ENCODE measurements at regions not wholly inside any gene's neighbourhood (a gene's known extent, or its start where the extent isn't known, plus 50 kb on each side); places are given as distances from the start of the nearest gene placed in this dataset.
"Not testable (repeated sequence)": the region's sequence is repeated elsewhere in the genome, so short reads cannot be mapped to it uniquely, and the experiment has no call there.

GRCh38 chr16:15274796-15275195 lies 103.3 kb downstream of the NPIPA5 start:
- intact Hi-C loops (cut with micrococcal nuclease); H3K9me3 Mint-ChIP-seq; H3K4me3 Mint-ChIP-seq: not testable (repeated sequence)

GRCh38 chr16:15273964-15274363 lies 104.1 kb downstream of the NPIPA5 start:
- H3K4me3 ChIP-seq (replicated peaks in 1 of 3; ENCODE audit: low read depth in 2 of 3, low read length in 3 of 3); H3K27me3 ChIP-seq (ENCODE audit: control insufficient read depth in 2 of 2, insufficient read depth in 2 of 2, low read length in 2 of 2); H3K9ac ChIP-seq (ENCODE audit: insufficient read depth, low read length, poor library complexity, severe bottlenecking); DNase-seq; H3K27me3 Mint-ChIP-seq (ENCODE audit: low read depth in 3 of 3); H3K4me2 ChIP-seq (replicated peaks; ENCODE audit: extremely low read depth, low read length, poor library complexity, severe bottlenecking); H3K9me3 ChIP-seq (replicated peaks in 1 of 2; ENCODE audit: control insufficient read depth in 1 of 2, insufficient read depth in 1 of 2, low read length in 2 of 2); H4K20me1 ChIP-seq (ENCODE audit: insufficient read depth, low read length); H3K4me1 ChIP-seq (ENCODE audit: control insufficient read depth in 1 of 2, insufficient read depth in 2 of 2, low read length in 2 of 2); H3K27ac Mint-ChIP-seq; H3K36me3 Mint-ChIP-seq; H2AFZ ChIP-seq (ENCODE audit: insufficient read depth, low read depth, low read length, poor library complexity, severe bottlenecking); H3K4me3 Mint-ChIP-seq; H3K4me1 Mint-ChIP-seq; H3K36me3 ChIP-seq (replicated peaks in 1 of 2; ENCODE audit: control insufficient read depth in 1 of 2, insufficient read depth in 2 of 2, low read length in 2 of 2); H3K9me3 Mint-ChIP-seq; H3K79me2 ChIP-seq (ENCODE audit: insufficient read depth, low read length); intact Hi-C loops (cut with micrococcal nuclease); H3K27ac ChIP-seq (ENCODE audit: low read depth in 1 of 2, low read length in 2 of 2): not testable (repeated sequence)
- WGBS (ENCODE audit: insufficient coverage), result no CpG with 5 or more reads among the region's 1 CpG

More at GRCh38 chr16:15274796-15275195, 103.3 kb downstream of the NPIPA5 start:
- not testable (repeated sequence) for H3K4me3 ChIP-seq (replicated peaks in 1 of 3; ENCODE audit: low read depth in 2 of 3, low read length in 3 of 3); H3K27me3 ChIP-seq (ENCODE audit: control insufficient read depth in 2 of 2, insufficient read depth in 2 of 2, low read length in 2 of 2); H3K9ac ChIP-seq (ENCODE audit: insufficient read depth, low read length, poor library complexity, severe bottlenecking); DNase-seq; H3K36me3 ChIP-seq (replicated peaks in 1 of 2; ENCODE audit: control insufficient read depth in 1 of 2, insufficient read depth in 2 of 2, low read length in 2 of 2); H3K9me3 ChIP-seq (replicated peaks in 1 of 2; ENCODE audit: control insufficient read depth in 1 of 2, insufficient read depth in 1 of 2, low read length in 2 of 2); H3K79me2 ChIP-seq (ENCODE audit: insufficient read depth, low read length); H4K20me1 ChIP-seq (ENCODE audit: insufficient read depth, low read length); H3K4me1 ChIP-seq (ENCODE audit: control insufficient read depth in 1 of 2, insufficient read depth in 2 of 2, low read length in 2 of 2); H2AFZ ChIP-seq (ENCODE audit: insufficient read depth, low read depth, low read length, poor library complexity, severe bottlenecking); H3K27ac Mint-ChIP-seq; H3K4me2 ChIP-seq (replicated peaks; ENCODE audit: extremely low read depth, low read length, poor library complexity, severe bottlenecking); H3K4me1 Mint-ChIP-seq; H3K27ac ChIP-seq (ENCODE audit: low read depth in 1 of 2, low read length in 2 of 2); H3K36me3 Mint-ChIP-seq; H3K27me3 Mint-ChIP-seq (ENCODE audit: low read depth in 3 of 3)
- 88% methylated on average over 7 of the region's 8 CpGs for WGBS (ENCODE audit: insufficient coverage)

GRCh38 chr16:15266941-15267340 lies 111.2 kb downstream of the NPIPA5 start:
- H2AFZ ChIP-seq (ENCODE audit: insufficient read depth, low read depth, low read length, poor library complexity, severe bottlenecking); H3K9me3 ChIP-seq (replicated peaks in 1 of 2; ENCODE audit: control insufficient read depth in 1 of 2, insufficient read depth in 1 of 2, low read length in 2 of 2); intact Hi-C loops (cut with micrococcal nuclease); H3K4me1 ChIP-seq (ENCODE audit: control insufficient read depth in 1 of 2, insufficient read depth in 2 of 2, low read length in 2 of 2); H3K79me2 ChIP-seq (ENCODE audit: insufficient read depth, low read length); H3K36me3 ChIP-seq (replicated peaks in 1 of 2; ENCODE audit: control insufficient read depth in 1 of 2, insufficient read depth in 2 of 2, low read length in 2 of 2); H3K4me2 ChIP-seq (replicated peaks; ENCODE audit: extremely low read depth, low read length, poor library complexity, severe bottlenecking); H3K4me3 Mint-ChIP-seq; H3K4me3 ChIP-seq (replicated peaks in 1 of 3; ENCODE audit: low read depth in 2 of 3, low read length in 3 of 3); DNase-seq; H3K27me3 Mint-ChIP-seq (ENCODE audit: low read depth in 3 of 3); H3K9me3 Mint-ChIP-seq; H3K27ac Mint-ChIP-seq; H3K27me3 ChIP-seq (ENCODE audit: control insufficient read depth in 2 of 2, insufficient read depth in 2 of 2, low read length in 2 of 2); H3K9ac ChIP-seq (ENCODE audit: insufficient read depth, low read length, poor library complexity, severe bottlenecking); H3K27ac ChIP-seq (ENCODE audit: low read depth in 1 of 2, low read length in 2 of 2); H3K4me1 Mint-ChIP-seq; H3K36me3 Mint-ChIP-seq; H4K20me1 ChIP-seq (ENCODE audit: insufficient read depth, low read length): not testable (repeated sequence)
- no CpG with 5 or more reads among the region's 6 CpGs for WGBS (ENCODE audit: insufficient coverage)

GRCh38 chr16:15262212-15262611 lies 115.9 kb downstream of the NPIPA5 start:
- H3K36me3 Mint-ChIP-seq; intact Hi-C loops (cut with micrococcal nuclease): not testable (repeated sequence)

More at GRCh38 chr16:15262212-15262611, 115.9 kb downstream of the NPIPA5 start:
- not testable (repeated sequence) for H3K4me3 Mint-ChIP-seq; H3K9me3 Mint-ChIP-seq; H3K36me3 ChIP-seq (replicated peaks in 1 of 2; ENCODE audit: control insufficient read depth in 1 of 2, insufficient read depth in 2 of 2, low read length in 2 of 2); H2AFZ ChIP-seq (ENCODE audit: insufficient read depth, low read depth, low read length, poor library complexity, severe bottlenecking); H3K9ac ChIP-seq (ENCODE audit: insufficient read depth, low read length, poor library complexity, severe bottlenecking); H3K4me1 Mint-ChIP-seq; DNase-seq; H3K4me3 ChIP-seq (replicated peaks in 1 of 3; ENCODE audit: low read depth in 2 of 3, low read length in 3 of 3); H4K20me1 ChIP-seq (ENCODE audit: insufficient read depth, low read length); H3K4me2 ChIP-seq (replicated peaks; ENCODE audit: extremely low read depth, low read length, poor library complexity, severe bottlenecking); H3K4me1 ChIP-seq (ENCODE audit: control insufficient read depth in 1 of 2, insufficient read depth in 2 of 2, low read length in 2 of 2); H3K27me3 ChIP-seq (ENCODE audit: control insufficient read depth in 2 of 2, insufficient read depth in 2 of 2, low read length in 2 of 2); H3K27ac Mint-ChIP-seq; H3K27ac ChIP-seq (ENCODE audit: low read depth in 1 of 2, low read length in 2 of 2); H3K79me2 ChIP-seq (ENCODE audit: insufficient read depth, low read length); H3K9me3 ChIP-seq (replicated peaks in 1 of 2; ENCODE audit: control insufficient read depth in 1 of 2, insufficient read depth in 1 of 2, low read length in 2 of 2); H3K27me3 Mint-ChIP-seq (ENCODE audit: low read depth in 3 of 3)
- WGBS (ENCODE audit: insufficient coverage), result no CpG with 5 or more reads among the region's 11 CpGs
